HEK293 (cell line): ENCODE measurements at regions not wholly inside any gene's neighbourhood (a gene's known extent, or its start where the extent isn't known, plus 50 kb on each side); places are given as distances from the start of the nearest gene placed in this dataset.

Source experiments
- CTCF ChIA-PET: fragments of 350-600 bp; formaldehyde crosslinking; extraction: SDS; loops from one replicate; lab custom pipeline; 2021; ENCODE audit warnings: antibody characterized with exemption; lab: Yijun Ruan, JAX
- POLR2A ChIA-PET: fragments of 300-600 bp; formaldehyde crosslinking; extraction: SDS; loops from one replicate; lab custom pipeline; 2020; ENCODE audit warnings: antibody characterized with exemption, inconsistent platforms; lab: Yijun Ruan, JAX
- H3K27ac ChIP-seq: fragments of 200-500 bp; sonication (Bioruptor generic); 2 replicates; pipeline ENCODE4 v1.5.1; 2014; ENCODE audit warnings: low read depth, low read length, control low read depth, inconsistent platforms; ENCODE audit errors: extremely low read depth
- H3K36me3 ChIP-seq, 2 experiments: fragments of 200-500 bp in 1 of 2; sonication (Bioruptor generic) in 1 of 2; 1 replicate in 1 of 2; 2 replicates in 1 of 2; pipeline ENCODE4 v1.5.1; 2014 to 2017; ENCODE audit warnings: inconsistent platforms in 2 of 2, low read length in 2 of 2; ENCODE audit not compliant: control insufficient read depth in 2 of 2, insufficient read depth in 1 of 2
- H3K4me1 ChIP-seq: fragments of 200-500 bp; sonication (Bioruptor generic); 2 replicates; pipeline ENCODE4 v1.5.1; 2014; ENCODE audit warnings: mild to moderate bottlenecking, low read length, inconsistent platforms; ENCODE audit not compliant: control insufficient read depth, insufficient read depth
- H3K4me3 ChIP-seq: 2 replicates; pipeline ENCODE4 v1.5.1; 2011; ENCODE audit warnings: low read depth, mild to moderate bottlenecking, control low read depth, low read length, moderate library complexity
- H3K9me3 ChIP-seq: fragments of 200-500 bp; sonication (Bioruptor generic); 2 replicates; pipeline ENCODE4 v1.5.1; 2014; ENCODE audit warnings: low read depth, low read length, inconsistent platforms; ENCODE audit not compliant: control insufficient read depth, insufficient read depth
- GLIS1 ChIP-seq: fragments of 450-650 bp; formaldehyde crosslinking; IDR thresholded peaks from 2 replicates; pipeline ENCODE4 v1.5.1; 2016; ENCODE audit warnings: missing biosample characterization, missing genetic modification characterization
- HOXD13 ChIP-seq: sonication (generic); formaldehyde crosslinking; IDR thresholded peaks from 2 replicates; pipeline ENCODE4 v1.8.0; 2022; ENCODE audit warnings: missing genetic modification reagents, borderline replicate concordance
- MZF1 ChIP-seq: fragments of 450-650 bp; formaldehyde crosslinking; IDR thresholded peaks from 2 replicates; pipeline ENCODE4 v1.5.1; 2017; ENCODE audit warnings: missing biosample characterization, missing genetic modification characterization, borderline replicate concordance
- PRDM10 ChIP-seq: fragments of 450-650 bp; formaldehyde crosslinking; IDR thresholded peaks from 2 replicates; pipeline ENCODE4 v1.5.1; 2016; ENCODE audit warnings: missing biosample characterization, missing genetic modification characterization
- PRDM6 ChIP-seq: fragments of 450-650 bp; formaldehyde crosslinking; IDR thresholded peaks from 2 replicates; pipeline ENCODE4 v1.5.1; 2017; ENCODE audit warnings: missing biosample characterization, missing genetic modification characterization
- REPIN1 ChIP-seq: fragments of 450-650 bp; formaldehyde crosslinking; IDR thresholded peaks from 2 replicates; pipeline ENCODE4 v1.5.1; 2017; ENCODE audit warnings: missing biosample characterization, missing genetic modification characterization, low read depth
- SCRT2 ChIP-seq: fragments of 450-650 bp; formaldehyde crosslinking; IDR thresholded peaks from 2 replicates; pipeline ENCODE4 v1.5.1; 2016; ENCODE audit warnings: missing biosample characterization, missing genetic modification characterization
- TCF7L2 ChIP-seq: IDR thresholded peaks from 2 replicates; pipeline ENCODE4 v1.6.1; 2011; ENCODE audit warnings: low read depth, mild to moderate bottlenecking, inconsistent platforms, low read length, moderate library complexity, borderline replicate concordance
- TRIM28 ChIP-seq: IDR thresholded peaks from 2 replicates; pipeline ENCODE4 v1.6.1; 2011; ENCODE audit warnings: low read length, control low read depth, borderline replicate concordance
- ZFP3 ChIP-seq: fragments of 450-650 bp; formaldehyde crosslinking; IDR thresholded peaks from 2 replicates; pipeline ENCODE4 v1.5.1; 2016; ENCODE audit warnings: low read depth, missing biosample characterization, missing genetic modification characterization
- ZNF112 ChIP-seq: fragments of 450-650 bp; formaldehyde crosslinking; IDR thresholded peaks from 2 replicates; pipeline ENCODE4 v1.5.0; 2017; ENCODE audit warnings: missing biosample characterization, missing genetic modification characterization
- ZNF157 ChIP-seq: fragments of 450-650 bp; formaldehyde crosslinking; IDR thresholded peaks from 2 replicates; pipeline ENCODE4 v1.5.1; 2016; ENCODE audit warnings: missing biosample characterization, missing genetic modification characterization
- ZNF26 ChIP-seq: fragments of 450-650 bp; formaldehyde crosslinking; IDR thresholded peaks from 2 replicates; pipeline ENCODE4 v1.5.1; 2016; ENCODE audit warnings: missing biosample characterization, missing genetic modification characterization
- ZNF280C ChIP-seq: fragments of 450-650 bp; formaldehyde crosslinking; IDR thresholded peaks from 2 replicates; pipeline ENCODE4 v1.5.1; 2016; ENCODE audit warnings: missing biosample characterization, missing genetic modification characterization
- ZNF341 ChIP-seq: fragments of 450-650 bp; formaldehyde crosslinking; IDR thresholded peaks from 2 replicates; pipeline ENCODE4; 2016; ENCODE audit warnings: low read depth, missing biosample characterization, missing genetic modification characterization
- ZNF521 ChIP-seq: fragments of 450-650 bp; formaldehyde crosslinking; IDR thresholded peaks from 2 replicates; pipeline ENCODE4 v1.5.1; 2017; ENCODE audit warnings: missing biosample characterization, mild to moderate bottlenecking, missing genetic modification characterization
- ZNF621 ChIP-seq: fragments of 450-650 bp; formaldehyde crosslinking; IDR thresholded peaks from 2 replicates; pipeline ENCODE4 v1.5.1; 2017; ENCODE audit warnings: missing biosample characterization, missing genetic modification characterization
- ZNF626 ChIP-seq: fragments of 450-650 bp; sonication (Bioruptor Pico); formaldehyde crosslinking; IDR thresholded peaks from 2 replicates; pipeline ENCODE4 v1.5.1; 2018; ENCODE audit warnings: missing biosample characterization, missing genetic modification characterization, inconsistent platforms
- ZNF660 ChIP-seq: fragments of 450-650 bp; IDR thresholded peaks from 2 replicates; pipeline ENCODE4 v1.5.1; 2018; ENCODE audit warnings: missing biosample characterization, mild to moderate bottlenecking, missing genetic modification characterization
- ZNF664 ChIP-seq: fragments of 450-650 bp; formaldehyde crosslinking; IDR thresholded peaks from 2 replicates; pipeline ENCODE4 v1.5.1; 2016; ENCODE audit warnings: missing biosample characterization, missing genetic modification characterization
- ZSCAN16 ChIP-seq: fragments of 450-650 bp; formaldehyde crosslinking; IDR thresholded peaks from 2 replicates; pipeline ENCODE4 v1.5.1; 2016; ENCODE audit warnings: missing biosample characterization, missing genetic modification characterization

GRCh38 chr14:101444116-101444515, 117.2 kb upstream of the DIO3 start (continued):
- TF ChIP-seq PRDM6 (no peak), ZNF112 (tag by site-specific recombination) (no peak), GLIS1 (tag by site-specific recombination) (no peak)

GRCh38 chr14:101445278-101445677, 116.0 kb upstream of the DIO3 start:
- ChIA-PET POLR2A (no interaction called here), CTCF (interaction anchor here (0.7 kb wide), 1 partner anchor 32 kb away, joined by 3 read pairs; no protein-coding TSS in a partner anchor)
- Histone ChIP-seq H3K36me3 (no peaks in the 10 kb centered on the region), H3K4me3 (no peak overlapping the region), H3K4me1 (no peaks in the 10 kb centered on the region), H3K9me3 (no peaks in the 10 kb centered on the region), H3K27ac (no peak overlapping the region)
- TF ChIP-seq ZNF26: no peak
- no peak for TF ChIP-seq ZNF626 (tag by site-specific recombination)
- TF ChIP-seq ZNF621 (tag by site-specific recombination): no peak
- TF ChIP-seq ZNF664 (tag by site-specific recombination): no peak

- no peak overlapping the region for H3K4me3 ChIP-seq
- H3K27ac ChIP-seq: no peak overlapping the region
- H3K36me3 ChIP-seq: no peaks in the 10 kb centered on the region
- H3K9me3 ChIP-seq: no peaks in the 10 kb centered on the region
- TF ChIP-seq ZNF341 (tag by site-specific recombination) (no peak), ZNF157 (tag by site-specific recombination) (no peak), ZNF660 (tag by site-specific recombination) (no peak), ZNF621 (tag by site-specific recombination) (no peak), ZFP3 (tag by site-specific recombination) (no peak), PRDM10 (tag by site-specific recombination) (no peak), ZNF521 (tag by site-specific recombination) (no peak), ZNF280C (tag by site-specific recombination) (no peak), SCRT2 (tag by site-specific recombination) (no peak), MZF1 (tag by site-specific recombination) (no peak), TRIM28 (no peak), HOXD13 (CRISPR knock-in tag) (no peak), TCF7L2 (no peak), REPIN1 (tag by site-specific recombination) (no peak), ZSCAN16 (tag by site-specific recombination) (no peak)
- TF ChIP-seq, all 188 proteins: peak for 0
- CTCF ChIA-PET: no interaction called here
- POLR2A ChIA-PET: interaction anchor here (0.7 kb wide), 1 partner anchor 107 kb away, joined by 3 read pairs; no protein-coding TSS in a partner anchor
- H3K4me1 ChIP-seq: no peaks in the 10 kb centered on the region
Measured at GRCh38 chr14:101446387-101446969, 114.8 kb upstream of the DIO3 start.
